Tibial nerve (tissue), 4 donors: ENCODE measurements at regions not wholly inside any gene's neighbourhood (a gene's known extent, or its start where the extent isn't known, plus 50 kb on each side); places are given as distances from the start of the nearest gene placed in this dataset.

Source experiments
- CTCF ChIP-seq, 5 experiments: fragments of 200-600 bp in 3 of 5; fragments of 450-650 bp in 2 of 5; sonication (generic) in 3 of 5; IDR thresholded peaks; one replicate each; pipeline ENCODE4 v1.5.1; 2016 to 2019; ENCODE audit warnings: antibody characterized with exemption in 5 of 5, mild to moderate bottlenecking in 3 of 5, moderate library complexity in 2 of 5
- EP300 ChIP-seq, 2 donors: sonication (generic); formaldehyde crosslinking; IDR thresholded peaks; one replicate each; pipeline ENCODE4 v1.6.1; 2017; ENCODE audit warnings: antibody characterized with exemption in 2 of 2, mild to moderate bottlenecking in 1 of 2
- POLR2A ChIP-seq, 2 donors: fragments of 450-650 bp; IDR thresholded peaks; one replicate each; pipeline ENCODE4 v1.6.1; 2017; ENCODE audit warnings: antibody characterized with exemption in 2 of 2, mild to moderate bottlenecking in 2 of 2, moderate library complexity in 2 of 2

- no peak for TF ChIP-seq POLR2A (IDR thresholded peaks at IDR 0.05)
- TF ChIP-seq CTCF (IDR thresholded peaks at IDR 0.05), result no peak
- TF ChIP-seq EP300 (IDR thresholded peaks at IDR 0.05), result no peak
These were observed 148.2 kb upstream of the SOD1 start for GRCh38 chr21:31511258-31511657.
